Naive thymus-derived CD8-positive, alpha-beta T cell (primary cell): ENCODE measurements at regions not wholly inside any gene's neighbourhood (a gene's known extent, or its start where the extent isn't known, plus 50 kb on each side); places are given as distances from the start of the nearest gene placed in this dataset.
A peak's percentile ranks its signal among the peaks of the same experiment; 100 is the strongest.

Source experiments
- ATAC-seq, 2 donors: fragments of 150-1000 bp; cut with Tn5 transposase in 1 of 2; sonication (Bioruptor Pico), chemical (Tn5 transposase) in 1 of 2; 1 replicate in 1 of 2; 2 replicates in 1 of 2; pipeline ENCODE4 v1.10.0; 2021; ENCODE audit warnings: mild to moderate bottlenecking in 2 of 2, moderate library complexity in 2 of 2
- POLR2A ChIA-PET: fragments of 350-600 bp; sonication (Branson Sonifier 250); formaldehyde crosslinking; loops from one replicate; lab custom pipeline; 2021; ENCODE audit warnings: antibody characterized with exemption; lab: Charles Lee
- DNase-seq, 10 donors: peaks; one replicate each; pipeline versions ENCODE4 v3.0.0 to v3.0.0-alpha.2; 2020 to 2022
- H3K27ac Mint-ChIP-seq, 10 donors: one replicate each; pipeline ENCODE4 v1.8.0; 2020 to 2022; ENCODE audit warnings: mild to moderate bottlenecking in 10 of 10, mixed read lengths in 10 of 10, moderate library complexity in 4 of 10, inconsistent platforms in 1 of 10
- H3K27me3 Mint-ChIP-seq, 5 donors: one replicate each; pipeline ENCODE4 v1.8.0; 2021 to 2022; ENCODE audit warnings: mixed read lengths in 5 of 5
- H3K36me3 Mint-ChIP-seq, 3 donors: one replicate each; pipeline ENCODE4 v1.8.0; 2020 to 2022; ENCODE audit warnings: mixed read lengths in 3 of 3, mild to moderate bottlenecking in 2 of 3, inconsistent platforms in 1 of 3
- H3K4me1 Mint-ChIP-seq, 4 donors: one replicate each; pipeline ENCODE4 v1.8.0; 2021 to 2022; ENCODE audit warnings: mixed read lengths in 4 of 4
- H3K4me3 Mint-ChIP-seq, 10 donors: one replicate each; pipeline ENCODE4 v1.8.0; 2020 to 2022; ENCODE audit warnings: mild to moderate bottlenecking in 10 of 10, mixed read lengths in 10 of 10, moderate library complexity in 6 of 10, inconsistent platforms in 1 of 10
- H3K9me3 Mint-ChIP-seq, 9 donors: one replicate each; pipeline ENCODE4 v1.8.0; 2020 to 2022; ENCODE audit warnings: mixed read lengths in 9 of 9, mild to moderate bottlenecking in 3 of 9, inconsistent platforms in 1 of 9, moderate library complexity in 1 of 9

GRCh38 chr3:184642631-184643285 is 69.1 kb downstream of the MAGEF1 start:
- Mint-ChIP-seq H3K9me3 (peaks cover 0 to 2% (median 0%) of the 10 kb centered on the region in 9 donors), H3K27ac (peak overlapping the region in 1 of 10 donors; percentile 38), H3K4me3 (no peak overlapping the region), H3K4me1 (peaks cover 0 to 2% (median 0%) of the 10 kb centered on the region in 4 donors), H3K36me3 (no peaks in the 10 kb centered on the region), H3K27me3 (peaks cover 0 to 1% (median 0%) of the 10 kb centered on the region in 5 donors)
- no peak for ATAC-seq
- POLR2A ChIA-PET = no interaction called here
- no peak for DNase-seq

GRCh38 chr3:184641430-184641829 is 70.4 kb downstream of the MAGEF1 start:
- peaks cover 0 to 8% (median 0%) of the 10 kb centered on the region in 4 donors for H3K4me1 Mint-ChIP-seq
- H3K4me3 Mint-ChIP-seq = no peak overlapping the region
- peaks cover 0 to 2% (median 0%) of the 10 kb centered on the region in 9 donors for H3K9me3 Mint-ChIP-seq
- H3K36me3 Mint-ChIP-seq = no peaks in the 10 kb centered on the region
- POLR2A ChIA-PET = no interaction called here
- ATAC-seq (no peak), DNase-seq (no peak)
- no peaks in the 10 kb centered on the region for H3K27me3 Mint-ChIP-seq
- H3K27ac Mint-ChIP-seq = peak overlapping the region in 1 of 10 donors; percentile 38

GRCh38 chr3:184639351-184639750 is 72.5 kb downstream of the MAGEF1 start:
- H3K36me3 Mint-ChIP-seq = no peaks in the 10 kb centered on the region
- peaks cover 0 to 5% (median 0%) of the 10 kb centered on the region in 5 donors for H3K27me3 Mint-ChIP-seq
- no peak overlapping the region for H3K4me3 Mint-ChIP-seq
- POLR2A ChIA-PET = interaction anchor here (2.4 kb wide), 1 partner anchor 72 kb away, joined by 9 read pairs; the partner anchor contains the start of gene MAGEF1
- H3K4me1 Mint-ChIP-seq = peaks cover 4 to 14% (median 10%) of the 10 kb centered on the region in 4 donors
- H3K27ac Mint-ChIP-seq = no peak overlapping the region
- peaks cover 0 to 2% (median 0%) of the 10 kb centered on the region in 9 donors for H3K9me3 Mint-ChIP-seq
- no peak for ATAC-seq
- no peak for DNase-seq

GRCh38 chr3:184637705-184638104 is 74.2 kb downstream of the MAGEF1 start:
- ATAC-seq = peak; percentile 71 to 79
- POLR2A ChIA-PET = interaction anchor here (2.4 kb wide), 1 partner anchor 73 kb away, joined by 9 read pairs; the partner anchor contains the start of gene MAGEF1
- H3K27me3 Mint-ChIP-seq = peaks cover 0 to 6% (median 0%) of the 10 kb centered on the region in 5 donors
- H3K36me3 Mint-ChIP-seq = no peaks in the 10 kb centered on the region
- H3K9me3 Mint-ChIP-seq = peaks cover 0 to 2% (median 0%) of the 10 kb centered on the region in 9 donors
- H3K4me1 Mint-ChIP-seq = peaks cover 4 to 18% (median 11%) of the 10 kb centered on the region in 4 donors
- no peak overlapping the region for H3K4me3 Mint-ChIP-seq
- no peak overlapping the region for H3K27ac Mint-ChIP-seq
- DNase-seq = peak in 3 of 10 donors; percentile 40 to 58 (median 54)

DNA sequence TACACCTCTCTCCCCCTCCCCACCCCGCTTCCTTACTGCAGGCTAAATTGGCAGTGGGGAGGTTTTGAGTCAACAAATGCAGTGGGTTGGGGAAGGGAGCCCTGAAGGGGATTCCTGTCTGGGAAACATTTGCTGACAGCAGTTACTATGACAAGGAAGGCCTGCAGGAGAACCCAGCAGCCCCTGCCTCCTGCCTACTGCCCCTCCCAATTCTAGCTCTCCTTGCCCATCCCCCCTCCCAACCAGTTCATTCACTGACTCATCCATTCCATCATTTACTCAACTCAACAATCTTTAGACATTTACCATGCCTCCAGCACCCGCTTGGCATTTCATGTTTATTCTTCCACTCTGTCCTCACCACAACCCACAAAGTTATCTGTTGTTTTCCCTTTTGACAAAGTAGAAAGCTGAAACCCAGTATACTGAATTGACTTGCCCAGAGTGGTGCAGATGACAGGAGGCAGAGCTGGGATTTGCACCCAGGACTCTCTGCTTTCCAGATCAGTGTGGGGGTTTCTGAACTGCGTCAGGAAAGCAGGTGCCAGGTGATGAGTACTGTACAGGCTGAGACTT is 75.0 kb downstream of the MAGEF1 start:
- peaks cover 0 to 6% (median 0%) of the 10 kb centered on the region in 5 donors for H3K27me3 Mint-ChIP-seq
- H3K4me3 Mint-ChIP-seq = peak overlapping the region in 3 of 10 donors; percentile 23 to 53 (median 25)
- H3K27ac Mint-ChIP-seq = peak overlapping the region in 1 of 10 donors; percentile 71
- no peaks in the 10 kb centered on the region for H3K36me3 Mint-ChIP-seq
- peaks cover 0 to 2% (median 0%) of the 10 kb centered on the region in 9 donors for H3K9me3 Mint-ChIP-seq
- peaks cover 4 to 23% (median 13%) of the 10 kb centered on the region in 4 donors for H3K4me1 Mint-ChIP-seq
- POLR2A ChIA-PET = no interaction called here
- peak in 2 of 10 donors; percentile 29 to 41 for DNase-seq
- peak; percentile 46 to 61 for ATAC-seq

DNA sequence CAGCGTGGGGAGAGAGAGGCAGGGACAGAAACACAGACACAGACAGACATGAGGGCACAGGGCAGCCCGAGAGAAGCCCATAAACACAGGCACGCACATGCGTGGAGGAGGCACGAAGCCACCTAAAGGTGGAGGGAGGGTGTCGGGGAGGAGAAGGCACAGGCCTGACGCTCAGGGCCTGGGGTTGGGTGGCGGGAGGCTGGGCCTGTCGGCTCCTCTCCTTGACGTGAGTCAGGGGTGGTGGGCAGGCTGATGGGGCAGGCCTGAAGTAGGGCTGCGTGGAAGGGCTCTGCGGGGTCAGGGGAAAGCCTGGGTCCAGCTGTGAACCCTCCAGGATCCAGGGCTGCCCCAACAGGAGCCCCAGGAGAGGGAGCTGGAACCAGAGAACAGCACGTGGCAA is 74.2 kb downstream of the EPHB3 start:
- DNase-seq (no peak), ATAC-seq (no peak)
- peaks cover 0 to 6% (median 0%) of the 10 kb centered on the region in 5 donors for H3K27me3 Mint-ChIP-seq
- H3K4me1 Mint-ChIP-seq = peaks cover 4 to 23% (median 13%) of the 10 kb centered on the region in 4 donors
- POLR2A ChIA-PET = interaction anchor here (0.9 kb wide), 1 partner anchor 78 kb away, joined by 3 read pairs; no protein-coding TSS in a partner anchor
- peaks cover 0 to 2% (median 0%) of the 10 kb centered on the region in 9 donors for H3K9me3 Mint-ChIP-seq
- peak overlapping the region in 4 of 10 donors; percentile 1 to 26 (median 12) for H3K4me3 Mint-ChIP-seq
- H3K27ac Mint-ChIP-seq = peak overlapping the region in 8 of 10 donors; percentile 2 to 92 (median 58)
- H3K36me3 Mint-ChIP-seq = no peaks in the 10 kb centered on the region

GRCh38 chr3:184635126-184635525 is 73.5 kb downstream of the EPHB3 start:
- DNase-seq = no peak
- ATAC-seq = no peak
- Mint-ChIP-seq H3K27ac (peak overlapping the region in 8 of 10 donors; percentile 51 to 92 (median 64)), H3K4me3 (peak overlapping the region in 3 of 10 donors; percentile 1 to 26 (median 20)), H3K27me3 (peaks cover 0 to 6% (median 0%) of the 10 kb centered on the region in 5 donors), H3K9me3 (peaks cover 0 to 2% (median 0%) of the 10 kb centered on the region in 9 donors), H3K4me1 (peaks cover 4 to 23% (median 13%) of the 10 kb centered on the region in 4 donors), H3K36me3 (no peaks in the 10 kb centered on the region)
- POLR2A ChIA-PET = no interaction called here

DNA sequence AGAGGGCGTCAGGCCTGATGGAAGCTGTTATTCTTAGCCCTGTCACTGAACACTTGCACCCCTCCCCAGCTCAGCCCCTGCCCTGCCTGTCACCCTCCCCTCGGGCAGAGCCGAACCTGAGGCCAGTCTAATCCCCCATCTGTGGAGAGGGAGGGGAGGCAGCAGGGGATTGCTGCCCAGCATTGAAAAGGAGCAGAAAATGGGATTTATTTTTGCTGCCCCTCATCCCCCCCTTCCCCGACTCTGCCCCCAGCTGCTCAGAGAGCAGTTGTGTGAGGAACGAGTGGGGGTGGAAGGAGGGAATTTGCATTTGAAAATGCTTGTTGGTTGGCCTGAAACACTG is 71.6 kb downstream of the EPHB3 start:
- Mint-ChIP-seq H3K36me3 (no peaks in the 10 kb centered on the region), H3K4me3 (no peak overlapping the region), H3K9me3 (no peaks in the 10 kb centered on the region), H3K27ac (peak overlapping the region in 3 of 10 donors; percentile 1 to 87 (median 81)), H3K4me1 (peaks cover 4 to 27% (median 13%) of the 10 kb centered on the region in 4 donors), H3K27me3 (peaks cover 0 to 6% (median 1%) of the 10 kb centered on the region in 5 donors)
- POLR2A ChIA-PET = no interaction called here
- ATAC-seq = no peak
- DNase-seq = no peak

DNA sequence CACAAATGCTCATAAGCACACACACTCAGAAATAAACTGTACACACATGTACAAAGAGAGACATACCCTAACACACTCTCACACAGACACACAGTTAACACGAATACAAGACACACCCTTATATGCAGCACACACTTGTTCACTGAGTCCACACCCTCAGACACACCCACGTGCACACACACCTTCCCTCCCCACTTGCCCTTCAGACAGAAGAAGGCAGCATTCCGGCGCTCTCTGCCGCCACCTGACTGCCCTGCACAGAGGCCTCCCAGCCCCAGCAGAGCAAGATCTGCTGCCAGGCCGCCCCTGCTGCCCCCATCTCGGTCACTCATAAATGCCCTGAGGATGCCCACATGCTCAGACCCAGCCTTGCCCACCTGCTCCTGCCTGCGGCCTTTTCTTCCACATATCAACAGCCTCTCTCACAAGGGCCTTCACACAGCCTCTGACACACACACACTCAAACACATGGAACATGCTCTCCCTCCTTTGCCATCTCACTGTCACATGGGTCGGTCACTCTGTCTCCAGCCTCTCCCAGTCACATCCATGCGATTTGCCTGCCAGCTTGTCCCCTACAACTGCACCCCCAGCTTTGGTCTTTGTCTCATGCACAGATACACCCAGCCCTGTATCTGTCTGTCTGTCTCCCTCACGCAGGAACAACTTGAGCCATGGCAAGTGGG is 71.1 kb downstream of the EPHB3 start:
- no peak for ATAC-seq
- H3K36me3 Mint-ChIP-seq = no peaks in the 10 kb centered on the region
- no peak for DNase-seq
- H3K27me3 Mint-ChIP-seq = peaks cover 0 to 6% (median 2%) of the 10 kb centered on the region in 5 donors
- H3K4me3 Mint-ChIP-seq = no peak overlapping the region
- peak overlapping the region in 4 of 10 donors; percentile 1 to 87 (median 41) for H3K27ac Mint-ChIP-seq
- POLR2A ChIA-PET = no interaction called here
- H3K4me1 Mint-ChIP-seq = peaks cover 4 to 30% (median 13%) of the 10 kb centered on the region in 4 donors
- H3K9me3 Mint-ChIP-seq = no peaks in the 10 kb centered on the region
